HepG2 (cell line): ENCODE measurements at regions not wholly inside any gene's neighbourhood (a gene's known extent, or its start where the extent isn't known, plus 50 kb on each side); places are given as distances from the start of the nearest gene placed in this dataset.

ENCODE experiments used
- ATAC-seq: fragments of 200-7000 bp; cut with Tn5 transposase; 3 replicates; pipeline ENCODE4 v1.9.1; 2020; ENCODE audit warnings: mild to moderate bottlenecking, moderate library complexity
- BruUV-seq: library from RNA; stranded (reverse); fragments of 400-500 nt; replicated peaks from 2 replicates; lab custom pipeline; 2021; lab: Mats Ljungman, UMichigan
- CTCF ChIA-PET: fragments of 300-600 bp; formaldehyde crosslinking; extraction: SDS; loops from one replicate; lab custom pipeline; 2021; ENCODE audit warnings: low total read pairs, inconsistent platforms, low intra/inter-chr PET ratio; lab: Yijun Ruan, JAX
- POLR2A ChIA-PET: fragments of 350-600 bp; sonication (Branson Sonifier 250); formaldehyde crosslinking; loops from one replicate; lab custom pipeline; 2020; ENCODE audit warnings: antibody characterized with exemption, inconsistent platforms; lab: Yijun Ruan, JAX
- DNase-seq: peaks from one replicate; pipeline ENCODE4 v3.0.0-alpha.2; 2015; ENCODE audit warnings: low spot score
- FAIRE-seq: peaks from 3 replicates; lab custom pipeline; 2011; peaks lifted over from hg19 to GRCh38; lab: Jason Lieb, UNC
- H2AFZ ChIP-seq: one replicate; pipeline ENCODE4 v1.6.1; 2011; ENCODE audit warnings: low read length, inconsistent platforms
- H3K27ac ChIP-seq: fragments of 300-600 bp; 3 replicates; pipeline ENCODE4 v1.8.0; 2011; ENCODE audit warnings: mixed run types, mild to moderate bottlenecking, mixed read lengths, low read length, inconsistent platforms; ENCODE audit not compliant: insufficient read depth; ENCODE audit errors: extremely low read length
- H3K27me3 ChIP-seq, 2 experiments: fragments of 200-600 bp in 1 of 2; 2 replicates in 1 of 2; 3 replicates in 1 of 2; pipeline versions ENCODE4 v1.6.0 to v1.8.0; 2011; ENCODE audit warnings: low read length in 2 of 2, mild to moderate bottlenecking in 2 of 2, moderate library complexity in 2 of 2, inconsistent platforms in 1 of 2; ENCODE audit not compliant: insufficient read depth in 2 of 2, control insufficient read depth in 1 of 2
- H3K36me3 ChIP-seq, 2 experiments: fragments of 200-600 bp in 1 of 2; replicated peaks in 1 of 2; 2 replicates in 1 of 2; 3 replicates in 1 of 2; pipeline versions ENCODE4 v1.5.1 to v1.8.0; 2011; ENCODE audit warnings: low read length in 2 of 2, inconsistent platforms in 1 of 2; ENCODE audit not compliant: insufficient read depth in 2 of 2, control insufficient read depth in 1 of 2
- H3K4me1 ChIP-seq: 2 replicates; pipeline ENCODE4 v1.5.1; 2012; ENCODE audit warnings: low read length, inconsistent platforms; ENCODE audit not compliant: insufficient read depth
- H3K4me2 ChIP-seq: 2 replicates; pipeline ENCODE4 v1.6.0; 2011; ENCODE audit warnings: low read depth, low read length, inconsistent platforms
- H3K4me3 ChIP-seq, 3 experiments: fragments of 200-600 bp in 1 of 3; sonication (generic), shearing (Covaris generic) in 1 of 3; replicated peaks in 1 of 3; 2 replicates each; pipeline ENCODE4 v1.5.1; 2011 to 2016; ENCODE audit warnings: low read length in 3 of 3, inconsistent platforms in 2 of 3, low read depth in 2 of 3, mild to moderate bottlenecking in 2 of 3, control low read depth in 1 of 3, mixed read lengths in 1 of 3; ENCODE audit not compliant: insufficient read depth in 1 of 3
- H3K79me2 ChIP-seq: one replicate; pipeline ENCODE4 v1.6.1; 2011; ENCODE audit warnings: low read length, inconsistent platforms; ENCODE audit not compliant: insufficient read depth
- H3K9ac ChIP-seq: 2 replicates; pipeline ENCODE4 v1.6.0; 2011; ENCODE audit warnings: mild to moderate bottlenecking, low read depth, low read length, inconsistent platforms; ENCODE audit not compliant: insufficient read depth
- H3K9me3 ChIP-seq: 2 replicates; pipeline ENCODE4 v1.5.1; 2012; ENCODE audit warnings: mild to moderate bottlenecking, low read length
- H4K20me1 ChIP-seq: 2 replicates; pipeline ENCODE4 v1.6.0; 2011; ENCODE audit warnings: inconsistent platforms, mild to moderate bottlenecking, low read length, moderate library complexity; ENCODE audit not compliant: insufficient read depth
- CREB1 ChIP-seq, 2 experiments: fragments of 450-650 bp in 1 of 2; IDR thresholded peaks; 2 replicates each; pipeline ENCODE4 v1.6.1; 2016 to 2017; ENCODE audit warnings: control low read depth in 1 of 2, mild to moderate bottlenecking in 1 of 2, missing compliant biosample characterization in 1 of 2, missing genetic modification characterization in 1 of 2
- CREM ChIP-seq, 2 experiments: sonication (generic) in 1 of 2; formaldehyde crosslinking in 1 of 2; IDR thresholded peaks; 2 replicates each; pipeline versions ENCODE4 v1.4.0 to v1.6.1; 2016 to 2020; ENCODE audit warnings: antibody characterized with exemption in 1 of 2, mild to moderate bottlenecking in 1 of 2, missing genetic modification reagents in 1 of 2
- FUBP1 ChIP-seq: sonication (generic); formaldehyde crosslinking; IDR thresholded peaks from 2 replicates; pipeline ENCODE4 v1.5.1; 2020; ENCODE audit warnings: missing genetic modification reagents, mild to moderate bottlenecking, borderline replicate concordance
- HNRNPK ChIP-seq: fragments of 200-400 bp; formaldehyde crosslinking; IDR thresholded peaks from 2 replicates; pipeline ENCODE4 v1.6.1; 2018; ENCODE audit warnings: low read length, low read depth, moderate library complexity, mild to moderate bottlenecking; ENCODE audit not compliant: poor library complexity, severe bottlenecking
- KLF15 ChIP-seq: sonication (generic); formaldehyde crosslinking; IDR thresholded peaks from 2 replicates; pipeline ENCODE4 v1.8.1; 2023; ENCODE audit warnings: borderline replicate concordance, mild to moderate bottlenecking, inconsistent platforms, missing genetic modification reagents, mixed read lengths
- MAFK ChIP-seq, 2 experiments: IDR thresholded peaks in 1 of 2; conservative IDR thresholded peaks in 1 of 2; 2 replicates each; pipeline ENCODE4 v1.6.1; 2011; ENCODE audit warnings: improper control_type of control experiment in 2 of 2, low read length in 2 of 2
- NFIC ChIP-seq: IDR thresholded peaks from 2 replicates; pipeline ENCODE4 v1.6.1; 2012; ENCODE audit warnings: mild to moderate bottlenecking, low read length, inconsistent platforms
- SNAPC4 ChIP-seq: sonication (generic); formaldehyde crosslinking; IDR thresholded peaks from 2 replicates; pipeline ENCODE4 v1.4.0; 2020; ENCODE audit warnings: mild to moderate bottlenecking, missing genetic modification reagents
- ZFP41 ChIP-seq: sonication (generic); formaldehyde crosslinking; IDR thresholded peaks from 2 replicates; pipeline ENCODE4 v1.4.0; 2020; ENCODE audit warnings: mild to moderate bottlenecking, missing genetic modification reagents, borderline replicate concordance
- ZGPAT ChIP-seq: IDR thresholded peaks from 2 replicates; pipeline ENCODE4 v1.6.1; 2016; ENCODE audit warnings: mild to moderate bottlenecking
- ZNF713 ChIP-seq: sonication (generic); formaldehyde crosslinking; IDR thresholded peaks from 2 replicates; pipeline ENCODE4 v1.4.0; 2020; ENCODE audit warnings: mild to moderate bottlenecking, missing genetic modification reagents
- ZNF878 ChIP-seq: sonication (generic); formaldehyde crosslinking; IDR thresholded peaks from 2 replicates; pipeline ENCODE4 v1.8.1; 2023; ENCODE audit warnings: mild to moderate bottlenecking, missing genetic modification reagents, moderate library complexity
- WGBS: methylation state at CpG from one replicate; pipeline ENCODE4 v1.1.6; 2017; ENCODE audit warnings: low lambda C conversion rate; 5-methylcytosine and 5-hydroxymethylcytosine counted together
- in situ Hi-C: cut with HindIII; loops from 2 replicates; pipeline ENCODE4 v1.10.0; 2017; ENCODE audit warnings: low pct_unique_long_range_greater_than_20kb; ENCODE audit not compliant: extremely low pct_ligation_motif_present
- intact Hi-C: fragments of 100-400 bp; cut with micrococcal nuclease; formaldehyde crosslinking; loops from one replicate; pipeline ENCODE4 v1.10.0; 2022; ENCODE audit not compliant: unreplicated experiment

- Histone ChIP-seq H3K36me3 (no peaks in the 10 kb centered on the region), H3K79me2 (no peaks in the 10 kb centered on the region), H4K20me1 (no peaks in the 10 kb centered on the region), H3K27me3 (no peaks in the 10 kb centered on the region)
- no TSS peak for BruUV-seq
- TF ChIP-seq ZNF713 (CRISPR knock-in tag) (no peak), SNAPC4 (CRISPR knock-in tag) (no peak), ZNF878 (no peak), CREM (IDR thresholded peaks at IDR 0.05) (no peak), CREM (CRISPR knock-in tag; IDR thresholded peaks at IDR 0.05) (no peak), ZFP41 (CRISPR knock-in tag) (no peak), MAFK (conservative IDR thresholded peaks at IDR 0.05 in 1 of 2, IDR thresholded peaks at IDR 0.05 in 1 of 2; ENCODE audit: low read length in 2 of 2) (no peak), ZGPAT (CRISPR knock-in tag) (no peak), KLF15 (no peak), NFIC (no peak), HNRNPK (no peak), CREB1 (IDR thresholded peaks at IDR 0.05) (no peak), CREB1 (CRISPR knock-in tag; IDR thresholded peaks at IDR 0.05) (no peak), FUBP1 (CRISPR knock-in tag) (no peak)
- TF ChIP-seq, all 625 proteins: peak for 0
- no peak for ATAC-seq
- no peak overlapping the region for H2AFZ ChIP-seq
- DNase-seq, result no peak
- 6% methylated on average over 1 of the region's 1 CpG for WGBS
- CTCF ChIA-PET, result no interaction called here
- intact Hi-C loops (no loop called here), in situ Hi-C loops (no loop called here)
- FAIRE-seq, result no peak
- no peak overlapping the region for H3K9ac ChIP-seq
- H3K9me3 ChIP-seq, result peaks cover 52% of the 10 kb centered on the region
- no peak overlapping the region for H3K27ac ChIP-seq
- H3K4me3 ChIP-seq, result no peak overlapping the region
- no peaks in the 10 kb centered on the region for H3K4me1 ChIP-seq
- no peak overlapping the region for H3K4me2 ChIP-seq
- POLR2A ChIA-PET, result no interaction called here
Observed at GRCh38 chr12:82008251-82008650, 249.1 kb upstream of the PPFIA2 start.
